ENCODE measurements at regions not wholly inside any gene's neighbourhood (a gene's known extent, or its start where the extent isn't known, plus 50 kb on each side); places are given as distances from the start of the nearest gene placed in this dataset.

DNA sequence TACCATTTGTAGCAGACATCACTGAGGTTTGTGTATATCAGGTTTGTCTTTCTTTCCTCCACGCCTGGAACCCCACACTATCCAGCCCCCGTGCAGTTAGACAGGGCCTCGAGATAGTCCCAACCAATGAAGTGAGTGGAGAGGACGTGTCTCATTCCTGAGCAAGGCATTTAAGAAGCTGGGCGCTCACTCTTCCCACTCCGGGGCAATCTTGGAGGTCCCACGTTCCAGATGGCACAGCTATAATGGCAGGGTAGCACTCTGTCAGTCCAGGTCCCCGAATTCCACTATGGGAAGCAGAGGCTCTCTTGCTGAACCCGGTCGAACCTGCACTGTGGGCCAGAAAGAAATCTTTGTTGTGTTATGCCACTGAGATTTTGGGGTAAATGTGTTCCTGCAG is 57.3 kb upstream of the CSF3R start:
- TF ChIP-seq, protein P1, sequence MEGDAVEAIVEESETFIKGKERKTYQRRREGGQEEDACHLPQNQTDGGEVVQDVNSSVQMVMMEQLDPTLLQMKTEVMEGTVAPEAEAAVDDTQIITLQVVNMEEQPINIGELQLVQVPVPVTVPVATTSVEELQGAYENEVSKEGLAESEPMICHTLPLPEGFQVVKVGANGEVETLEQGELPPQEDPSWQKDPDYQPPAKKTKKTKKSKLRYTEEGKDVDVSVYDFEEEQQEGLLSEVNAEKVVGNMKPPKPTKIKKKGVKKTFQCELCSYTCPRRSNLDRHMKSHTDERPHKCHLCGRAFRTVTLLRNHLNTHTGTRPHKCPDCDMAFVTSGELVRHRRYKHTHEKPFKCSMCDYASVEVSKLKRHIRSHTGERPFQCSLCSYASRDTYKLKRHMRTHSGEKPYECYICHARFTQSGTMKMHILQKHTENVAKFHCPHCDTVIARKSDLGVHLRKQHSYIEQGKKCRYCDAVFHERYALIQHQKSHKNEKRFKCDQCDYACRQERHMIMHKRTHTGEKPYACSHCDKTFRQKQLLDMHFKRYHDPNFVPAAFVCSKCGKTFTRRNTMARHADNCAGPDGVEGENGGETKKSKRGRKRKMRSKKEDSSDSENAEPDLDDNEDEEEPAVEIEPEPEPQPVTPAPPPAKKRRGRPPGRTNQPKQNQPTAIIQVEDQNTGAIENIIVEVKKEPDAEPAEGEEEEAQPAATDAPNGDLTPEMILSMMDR (IDR thresholded peaks at IDR 0.05; ENCODE audit: low read length) = no peak
- TF ChIP-seq EZH2 (optimal IDR thresholded peaks at IDR 0.05; ENCODE audit: low read depth, low read length) = no peak
